ENCODE measurements at regions not wholly inside any gene's neighbourhood (a gene's known extent, or its start where the extent isn't known, plus 50 kb on each side); places are given as distances from the start of the nearest gene placed in this dataset.

DNA sequence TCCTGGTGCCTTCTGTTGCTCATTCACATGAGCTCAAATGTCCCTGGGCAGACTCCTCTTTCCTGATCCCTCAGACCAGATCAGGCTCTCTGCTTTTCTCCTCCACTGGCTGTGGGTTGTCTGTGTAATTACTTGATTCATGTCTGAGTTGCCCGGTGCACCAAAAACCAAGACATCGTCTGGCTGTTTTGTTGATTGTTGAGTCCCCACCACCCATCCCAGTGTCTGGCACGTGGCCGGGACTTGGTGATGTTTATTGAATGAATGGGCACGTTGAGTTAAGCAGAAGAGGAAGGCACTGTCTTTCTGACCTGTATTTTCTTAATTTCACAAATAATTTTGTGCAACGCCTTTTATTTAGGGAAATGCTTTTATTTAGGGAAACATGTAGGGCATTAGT, 499.1 kb upstream of the HS6ST1 start:
- Histone ChIP-seq H3K27ac (no peak overlapping the region), H3K4me1 (peaks cover 0 to 11% (median 0%) of the 10 kb centered on the region in 10 experiments; a peak in 4 of 20 replicates), H3K36me3 (no peaks in the 10 kb centered on the region), H3K27me3 (no peaks in the 10 kb centered on the region), H3K9me3 (replicated peaks in 1 of 11) (peaks cover 0 to 4% (median 0%) of the 10 kb centered on the region in 11 experiments; a peak in 2 of 22 replicates), H4K20me1 (no peaks in the 10 kb centered on the region), H3K4me3 (no peak overlapping the region), H3K9ac (no peak overlapping the region), H3K4me2 (peak overlapping the region in 1 of 11 experiments; percentile 7; a peak in 1 of 22 replicates)
- TF ChIP-seq Cebpa-rat (IDR thresholded peaks at IDR 0.05): no peak

DNA sequence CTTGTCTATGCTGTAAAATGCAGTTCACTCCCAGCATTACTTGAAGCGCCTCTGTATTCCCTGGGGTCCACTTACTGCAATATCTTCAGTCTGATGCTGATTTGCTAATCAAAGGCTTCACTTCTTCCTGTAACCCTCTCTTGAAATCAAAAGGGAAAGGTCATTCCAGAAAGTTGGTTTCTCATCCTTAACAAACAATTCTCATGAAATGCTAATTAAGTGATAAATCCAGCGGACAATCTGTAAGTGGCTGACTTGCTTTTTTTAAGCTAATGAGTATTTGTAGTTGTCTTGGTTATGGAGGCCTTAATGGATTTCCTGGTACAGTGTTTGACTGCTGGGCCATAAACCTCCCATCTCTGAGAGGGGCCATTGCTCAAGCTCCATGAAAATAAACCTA, 499.6 kb upstream of the HS6ST1 start:
- no peaks in the 10 kb centered on the region for H4K20me1 ChIP-seq
- H3K27me3 ChIP-seq: no peaks in the 10 kb centered on the region
- H3K4me2 ChIP-seq: peak overlapping the region in 1 of 11 experiments; percentile 7; a peak in 1 of 22 replicates
- no peak overlapping the region for H3K4me3 ChIP-seq
- TF ChIP-seq Cebpa-rat (IDR thresholded peaks at IDR 0.05): no peak
- H3K36me3 ChIP-seq: no peaks in the 10 kb centered on the region
- H3K9ac ChIP-seq: no peak overlapping the region
- H3K27ac ChIP-seq: no peak overlapping the region
- H3K4me1 ChIP-seq: peaks cover 0 to 11% (median 0%) of the 10 kb centered on the region in 10 experiments; a peak in 2 of 20 replicates
- H3K9me3 ChIP-seq (replicated peaks in 1 of 11): 0 out of 22 replicates have a peak, but pooled peaks cover 0 to 4% (median 0%) of the 10 kb centered on the region in 11 experiments

DNA sequence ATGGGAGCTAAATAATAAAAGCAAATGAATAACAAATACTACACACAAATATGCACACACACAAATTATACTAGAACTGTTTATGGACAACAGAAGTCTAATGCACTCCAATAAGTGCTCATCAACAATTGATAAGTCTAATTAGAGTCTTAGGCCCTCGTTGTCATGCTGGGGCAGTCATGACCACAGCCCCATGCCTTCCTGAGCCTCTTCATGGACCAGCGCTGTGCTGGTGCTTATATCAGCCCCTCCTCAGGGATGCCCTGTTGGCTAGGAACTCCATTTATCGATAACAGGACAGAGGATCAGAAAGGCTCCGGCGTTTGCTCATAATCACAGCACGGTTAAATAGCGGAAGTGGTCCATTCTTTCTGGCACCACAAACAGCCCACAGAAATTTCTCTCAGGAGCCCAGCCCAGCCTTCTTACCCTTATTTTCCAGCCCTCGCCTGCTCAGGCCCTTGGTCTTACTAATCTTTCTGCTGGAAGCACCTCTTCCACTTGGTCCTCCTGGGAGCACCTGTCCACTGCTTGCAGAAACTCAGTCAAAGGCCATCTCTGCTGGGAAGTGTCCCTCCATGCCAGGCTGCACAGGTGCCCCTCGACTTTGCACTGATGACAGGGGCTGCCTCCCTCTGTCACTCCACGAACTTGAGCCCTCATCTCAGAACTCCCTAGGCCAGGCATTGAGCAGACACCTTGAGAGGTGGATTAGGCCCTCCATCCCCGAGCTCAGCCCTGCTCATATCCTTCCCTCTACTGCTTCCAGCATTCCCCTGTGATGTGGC, 500.2 kb upstream of the HS6ST1 start:
- Histone ChIP-seq H4K20me1 (no peaks in the 10 kb centered on the region), H3K36me3 (no peaks in the 10 kb centered on the region), H3K4me1 (peaks cover 0 to 11% (median 0%) of the 10 kb centered on the region in 10 experiments; a peak in 2 of 20 replicates), H3K9ac (no peak overlapping the region), H3K4me3 (no peak overlapping the region), H3K27ac (no peak overlapping the region), H3K9me3 (replicated peaks in 1 of 11) (peaks cover 0 to 6% (median 0%) of the 10 kb centered on the region in 11 experiments; a peak in 1 of 22 replicates), H3K27me3 (no peaks in the 10 kb centered on the region), H3K4me2 (no peak overlapping the region)
- TF ChIP-seq Cebpa-rat (IDR thresholded peaks at IDR 0.05): no peak

DNA sequence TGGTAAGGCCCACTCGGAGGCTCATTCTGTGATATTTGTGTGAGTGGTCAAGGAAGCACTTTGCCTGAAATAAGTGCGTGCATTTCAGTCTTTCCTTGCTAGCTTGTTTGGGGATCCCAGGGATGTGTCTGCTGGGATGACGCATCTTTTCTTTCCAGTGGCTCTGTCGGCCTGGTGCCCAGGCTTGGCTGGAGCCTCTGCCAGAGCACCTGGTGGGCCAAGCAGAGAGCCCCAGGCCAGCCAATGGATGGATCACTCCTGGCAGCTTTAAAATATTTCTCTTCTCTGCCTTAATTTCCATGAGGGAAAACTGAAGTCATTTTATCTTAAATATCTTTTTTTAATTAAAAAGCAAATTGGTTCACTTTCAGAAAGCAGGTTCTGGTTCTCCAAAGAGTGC, 501.8 kb upstream of the HS6ST1 start:
- Histone ChIP-seq H3K4me2 (no peak overlapping the region), H3K4me3 (no peak overlapping the region), H4K20me1 (no peaks in the 10 kb centered on the region), H3K27ac (no peak overlapping the region), H3K9me3 (replicated peaks in 1 of 11) (peaks cover 0 to 11% (median 4%) of the 10 kb centered on the region in 11 experiments; a peak in 2 of 22 replicates), H3K36me3 (no peaks in the 10 kb centered on the region), H3K27me3 (no peaks in the 10 kb centered on the region), H3K9ac (no peak overlapping the region), H3K4me1 (peaks cover 0 to 11% (median 0%) of the 10 kb centered on the region in 10 experiments; a peak in 2 of 20 replicates)
- no peak for TF ChIP-seq Cebpa-rat (IDR thresholded peaks at IDR 0.05)

DNA sequence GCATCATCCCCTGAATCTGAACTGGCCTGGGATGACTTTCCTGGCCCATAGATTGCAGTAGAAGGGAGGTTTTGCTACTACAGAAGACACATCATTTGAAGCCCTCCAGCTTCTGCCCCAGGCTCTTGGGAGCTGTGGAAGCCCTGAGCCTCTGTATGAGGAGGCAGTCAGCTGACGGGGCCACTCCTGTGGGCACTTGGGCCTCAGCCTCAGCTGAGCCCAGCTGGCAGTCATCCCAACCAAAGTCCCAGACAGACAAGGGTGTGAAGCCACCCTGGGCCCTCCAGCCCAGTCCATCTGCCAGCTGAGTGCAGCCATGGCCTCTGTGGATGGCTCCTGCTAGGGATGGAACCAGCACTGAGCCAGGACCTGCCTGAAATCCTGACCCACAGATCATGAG, 502.3 kb upstream of the HS6ST1 start:
- no peaks in the 10 kb centered on the region for H4K20me1 ChIP-seq
- no peak overlapping the region for H3K27ac ChIP-seq
- H3K4me1 ChIP-seq: peaks cover 0 to 11% (median 0%) of the 10 kb centered on the region in 10 experiments; a peak in 2 of 20 replicates
- peaks cover 0 to 11% (median 4%) of the 10 kb centered on the region in 11 experiments; a peak in 2 of 22 replicates for H3K9me3 ChIP-seq (replicated peaks in 1 of 11)
- no peaks in the 10 kb centered on the region for H3K27me3 ChIP-seq
- H3K4me3 ChIP-seq: no peak overlapping the region
- no peak overlapping the region for H3K4me2 ChIP-seq
- no peak for TF ChIP-seq Cebpa-rat (IDR thresholded peaks at IDR 0.05)
- H3K9ac ChIP-seq: no peak overlapping the region
- no peaks in the 10 kb centered on the region for H3K36me3 ChIP-seq

DNA sequence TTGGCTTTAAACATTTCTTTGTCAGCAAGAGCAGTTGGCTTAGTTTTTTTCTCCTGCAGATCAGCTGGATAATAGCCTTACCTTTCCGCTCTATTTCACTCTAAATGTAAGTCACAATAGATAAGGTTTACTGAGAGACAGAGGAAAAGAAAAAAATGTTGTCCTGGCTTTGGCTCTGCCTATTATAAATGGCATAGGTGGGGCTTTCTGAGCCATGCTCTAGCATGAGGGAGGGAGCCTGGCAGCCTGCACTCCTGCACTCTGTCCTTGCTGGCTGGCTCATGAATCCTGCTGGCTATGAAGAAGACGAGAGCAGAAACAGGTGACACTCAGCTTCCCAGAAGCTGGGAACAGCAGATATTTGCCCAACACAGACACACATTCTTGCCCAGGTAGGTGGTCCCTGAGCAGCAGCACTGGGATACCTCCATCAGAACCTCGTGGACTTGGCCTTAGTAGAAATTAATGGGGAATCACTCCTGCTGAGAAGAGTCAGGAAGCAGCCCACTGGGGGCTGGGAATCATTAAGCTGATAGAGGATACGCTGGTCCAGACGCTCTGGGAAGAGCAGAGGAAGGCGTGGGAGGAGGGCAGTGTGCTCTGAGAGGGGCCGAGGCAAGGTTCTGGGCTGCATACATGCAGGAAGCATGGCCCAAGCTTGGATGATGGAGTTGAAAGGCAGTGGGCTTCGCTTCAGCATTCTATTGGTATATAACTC, 514.4 kb upstream of the HS6ST1 start:
- Histone ChIP-seq H3K27me3 (no peaks in the 10 kb centered on the region), H3K9ac (no peak overlapping the region), H3K9me3 (replicated peaks in 1 of 11) (no peaks in the 10 kb centered on the region), H4K20me1 (no peaks in the 10 kb centered on the region), H3K4me1 (peaks cover 0 to 7% (median 2%) of the 10 kb centered on the region in 10 experiments; a peak in 5 of 20 replicates), H3K36me3 (no peaks in the 10 kb centered on the region), H3K4me3 (no peak overlapping the region), H3K27ac (no peak overlapping the region), H3K4me2 (no peak overlapping the region)
- TF ChIP-seq Cebpa-rat (IDR thresholded peaks at IDR 0.05): no peak

DNA sequence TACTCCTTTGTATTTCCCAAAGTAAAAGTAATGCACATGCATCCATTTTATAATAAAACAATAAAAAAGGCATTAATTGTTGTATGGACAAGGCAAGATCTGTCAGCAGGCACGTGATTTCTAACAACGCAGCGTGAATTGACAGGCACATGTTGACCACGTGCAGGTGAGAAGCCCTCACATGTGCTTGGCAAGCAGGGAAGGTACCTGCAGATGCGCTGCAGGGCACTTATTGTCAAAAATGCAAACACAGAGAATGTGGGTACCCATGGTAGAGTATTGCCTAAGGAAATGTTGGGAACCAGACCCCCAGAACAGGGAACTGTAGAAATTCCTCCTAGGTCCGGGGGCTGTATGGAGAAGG, 515.0 kb upstream of the HS6ST1 start:
- Histone ChIP-seq H3K9me3 (replicated peaks in 1 of 11) (no peaks in the 10 kb centered on the region), H3K27me3 (no peaks in the 10 kb centered on the region), H3K27ac (no peak overlapping the region), H4K20me1 (no peaks in the 10 kb centered on the region), H3K4me3 (no peak overlapping the region), H3K9ac (no peak overlapping the region), H3K4me1 (peaks cover 0 to 7% (median 2%) of the 10 kb centered on the region in 10 experiments; a peak in 5 of 20 replicates), H3K36me3 (no peaks in the 10 kb centered on the region), H3K4me2 (no peak overlapping the region)
- TF ChIP-seq Cebpa-rat (IDR thresholded peaks at IDR 0.05): no peak

DNA sequence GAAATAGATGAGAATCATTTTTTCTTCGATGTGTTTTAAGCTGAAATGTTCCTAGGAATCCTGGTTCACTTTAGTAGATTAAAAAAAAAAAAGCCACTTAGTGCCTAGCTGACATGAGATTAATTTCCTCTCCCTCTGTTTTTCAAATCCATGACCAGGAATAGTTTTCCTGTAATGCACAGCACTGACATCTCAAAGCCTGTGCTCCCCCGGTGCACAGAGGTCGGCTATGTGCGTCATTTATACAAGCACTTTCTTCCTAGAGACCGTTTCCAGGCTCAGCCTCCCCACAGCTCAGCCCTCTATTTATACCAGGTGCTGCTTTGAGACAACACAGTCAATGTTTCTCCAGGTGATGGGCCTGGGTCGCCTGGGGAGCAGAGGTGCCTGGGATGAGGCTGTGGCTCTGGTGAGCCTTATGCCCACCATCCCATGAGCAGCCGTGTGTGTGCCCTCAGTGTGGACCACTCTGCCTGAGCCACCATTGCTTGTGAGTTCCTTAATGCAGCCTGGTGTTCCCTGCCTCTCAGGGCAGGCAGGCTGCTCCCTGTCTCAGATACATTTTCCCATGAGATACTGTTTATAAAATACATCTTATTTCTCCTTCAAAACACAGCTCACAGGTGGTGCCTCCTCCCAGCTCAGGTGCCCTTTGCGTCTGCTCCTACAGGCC, 515.7 kb upstream of the HS6ST1 start:
- TF ChIP-seq Cebpa-rat (IDR thresholded peaks at IDR 0.05): no peak
- Histone ChIP-seq H3K4me2 (no peak overlapping the region), H3K27ac (no peak overlapping the region), H3K4me1 (peaks cover 0 to 7% (median 2%) of the 10 kb centered on the region in 10 experiments; a peak in 5 of 20 replicates), H4K20me1 (no peaks in the 10 kb centered on the region), H3K9ac (no peak overlapping the region), H3K4me3 (no peak overlapping the region), H3K27me3 (no peaks in the 10 kb centered on the region), H3K36me3 (no peaks in the 10 kb centered on the region), H3K9me3 (replicated peaks in 1 of 11) (no peaks in the 10 kb centered on the region)

DNA sequence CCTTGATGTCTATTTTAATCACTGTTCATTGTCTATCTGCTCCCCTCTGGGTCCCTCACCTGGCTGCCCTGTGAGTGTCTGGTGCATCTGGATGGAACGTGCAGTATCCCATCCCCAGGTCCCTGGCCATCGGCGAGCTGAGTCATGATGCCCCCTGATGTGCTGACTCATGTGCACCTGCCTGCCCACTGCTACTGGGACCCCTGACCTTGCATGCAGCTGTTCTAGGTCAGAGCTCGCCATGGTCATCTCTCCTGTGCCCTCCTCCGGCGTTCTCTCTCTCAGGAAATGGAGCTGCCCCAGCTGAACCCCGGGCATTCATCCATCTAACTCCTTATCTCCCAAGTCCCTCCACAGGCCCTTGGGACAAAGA, 516.2 kb upstream of the HS6ST1 start:
- H3K27me3 ChIP-seq: no peaks in the 10 kb centered on the region
- no peak overlapping the region for H3K9ac ChIP-seq
- TF ChIP-seq Cebpa-rat (IDR thresholded peaks at IDR 0.05): no peak
- peaks cover 0 to 7% (median 2%) of the 10 kb centered on the region in 10 experiments; a peak in 5 of 20 replicates for H3K4me1 ChIP-seq
- no peaks in the 10 kb centered on the region for H3K9me3 ChIP-seq (replicated peaks in 1 of 11)
- no peaks in the 10 kb centered on the region for H4K20me1 ChIP-seq
- no peaks in the 10 kb centered on the region for H3K36me3 ChIP-seq
- H3K4me3 ChIP-seq: no peak overlapping the region
- H3K27ac ChIP-seq: no peak overlapping the region
- H3K4me2 ChIP-seq: no peak overlapping the region

Measured in BLaER1 treated with 17β-estradiol and CSF1 and Interleukin-3, amounts not matched to agents 10 nM and 100 nM (cell line).